HG03103 (cell line): ENCODE measurements at regions not wholly inside any gene's neighbourhood (a gene's known extent, or its start where the extent isn't known, plus 50 kb on each side); places are given as distances from the start of the nearest gene placed in this dataset.
A peak's percentile ranks its signal among the peaks of the same experiment; 100 is the strongest.

ENCODE experiments used
- ATAC-seq: cut with Tn5 transposase; IDR thresholded peaks from one replicate; pipeline ENCODE4 v1.9.1; 2021; ENCODE audit warnings: low read depth; ENCODE audit not compliant: unreplicated experiment

DNA sequence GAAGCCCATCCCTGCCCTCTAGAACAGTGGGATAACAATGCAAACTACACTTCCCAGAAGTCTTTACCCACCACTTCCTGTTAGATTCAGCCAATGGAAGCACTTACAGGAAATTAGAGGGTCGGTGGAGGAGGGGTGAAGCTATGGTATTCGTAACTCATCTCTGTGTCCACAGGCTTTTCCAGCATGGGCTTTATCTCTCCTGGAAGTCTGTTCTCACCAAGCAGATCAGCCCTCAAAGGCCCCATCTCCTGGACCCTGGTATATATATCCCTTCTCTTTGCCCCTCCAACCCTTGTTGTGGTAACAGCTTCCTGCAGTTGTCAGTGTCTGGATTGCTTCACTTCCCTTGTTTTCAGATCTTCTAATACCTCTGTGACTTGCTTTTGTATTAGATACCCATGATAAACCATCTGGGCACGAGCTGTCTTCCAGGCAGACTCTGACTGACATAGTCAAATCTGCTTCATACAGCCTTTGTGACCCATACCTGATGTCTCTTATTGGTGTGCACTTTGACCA is 475.0 kb upstream of the POU3F3 start:
- ATAC-seq: peak; percentile 77

DNA sequence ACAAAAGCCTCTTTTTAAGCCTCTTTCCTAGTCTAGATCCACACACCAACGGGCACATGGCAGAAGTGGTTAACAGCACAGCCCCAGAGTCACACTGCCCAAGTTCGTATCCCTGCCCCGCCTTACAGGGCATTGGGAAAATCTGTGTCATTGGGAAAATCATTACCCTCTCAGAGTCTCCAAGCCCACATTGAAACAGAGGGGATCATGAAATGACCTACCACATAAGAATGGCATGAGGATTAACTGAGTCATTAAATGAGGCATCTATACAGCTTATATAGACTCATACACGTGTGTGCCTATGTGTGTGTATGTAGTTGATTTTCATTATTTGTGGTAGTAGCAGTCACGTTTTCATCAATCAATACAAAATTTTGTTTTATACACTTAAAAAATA is 469.0 kb upstream of the POU3F3 start:
- no peak for ATAC-seq

DNA sequence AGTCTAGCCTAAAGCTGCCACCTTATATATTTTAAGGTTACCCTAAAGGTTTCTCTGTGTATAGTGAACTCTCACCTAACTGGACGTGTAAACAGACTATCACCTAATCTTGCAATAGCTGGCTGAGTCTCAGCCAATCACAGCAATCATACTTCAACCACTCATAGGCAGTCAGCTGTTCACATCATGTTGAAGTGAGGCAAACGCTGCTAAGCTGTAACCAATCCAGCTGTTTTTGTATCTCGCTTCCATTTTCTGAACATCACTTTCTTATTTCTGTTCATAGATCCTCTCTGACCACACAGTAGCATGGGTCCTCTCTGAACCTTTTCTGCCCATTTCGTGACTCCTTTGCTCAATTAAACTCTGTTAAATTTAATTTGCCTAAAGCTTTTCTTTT is 468.2 kb upstream of the POU3F3 start:
- no peak for ATAC-seq

DNA sequence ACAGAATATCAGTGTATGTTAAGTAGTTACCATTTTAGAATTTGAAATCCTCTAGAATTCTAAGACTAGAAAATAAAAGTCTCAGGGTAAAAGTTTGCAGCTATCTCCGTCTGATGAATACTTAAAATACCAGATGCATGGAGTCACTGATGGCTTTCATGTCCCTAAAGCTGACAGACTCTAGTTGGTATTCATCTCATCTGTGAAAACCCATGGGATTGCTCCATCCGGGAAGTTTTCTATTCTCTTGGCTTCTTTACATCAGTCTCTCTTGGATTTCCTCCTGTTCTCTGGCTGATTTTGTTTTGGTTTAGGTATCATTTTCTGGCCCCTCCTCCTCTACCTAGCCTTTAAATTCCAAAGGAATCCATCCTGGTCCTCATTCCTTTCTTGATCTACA is 465.6 kb upstream of the POU3F3 start:
- ATAC-seq: no peak

DNA sequence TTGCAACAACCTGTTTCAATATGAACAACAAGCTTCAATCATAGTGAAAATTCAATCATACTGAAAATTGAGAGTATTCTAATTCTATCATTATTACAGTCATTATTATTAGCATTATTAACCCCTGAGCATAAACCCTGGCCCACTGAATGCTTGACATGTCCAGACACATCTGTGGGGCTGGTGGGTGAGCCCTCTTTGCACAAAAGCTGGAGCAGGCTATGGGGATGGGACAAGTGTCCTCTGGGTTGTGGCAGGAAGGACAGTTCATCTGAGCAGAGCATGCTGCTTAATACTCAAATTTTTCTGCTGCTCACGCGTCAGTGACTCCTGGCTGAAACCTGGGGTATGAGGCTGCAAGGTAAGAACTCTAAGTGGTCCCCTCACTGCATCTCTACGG is 451.1 kb upstream of the POU3F3 start:
- ATAC-seq: no peak

DNA sequence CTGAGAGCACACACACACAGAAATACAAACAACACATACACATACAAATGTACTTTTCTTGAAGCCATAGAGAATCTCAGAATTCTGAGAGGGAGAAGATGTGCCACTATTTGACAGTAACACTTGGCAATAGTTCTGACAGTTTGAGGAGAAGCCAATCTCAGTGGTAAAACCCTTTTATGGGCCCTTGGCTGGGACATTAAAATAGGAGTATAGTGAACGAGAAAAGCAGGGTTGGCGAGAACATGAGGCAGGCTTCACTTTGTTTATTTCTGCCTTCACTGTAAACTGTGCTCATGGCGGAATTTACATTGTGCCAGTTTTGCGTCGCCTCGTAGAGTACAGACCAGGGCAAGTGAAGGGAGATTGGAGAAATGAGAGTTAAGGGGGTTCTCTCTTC is 449.4 kb upstream of the POU3F3 start:
- ATAC-seq: no peak

DNA sequence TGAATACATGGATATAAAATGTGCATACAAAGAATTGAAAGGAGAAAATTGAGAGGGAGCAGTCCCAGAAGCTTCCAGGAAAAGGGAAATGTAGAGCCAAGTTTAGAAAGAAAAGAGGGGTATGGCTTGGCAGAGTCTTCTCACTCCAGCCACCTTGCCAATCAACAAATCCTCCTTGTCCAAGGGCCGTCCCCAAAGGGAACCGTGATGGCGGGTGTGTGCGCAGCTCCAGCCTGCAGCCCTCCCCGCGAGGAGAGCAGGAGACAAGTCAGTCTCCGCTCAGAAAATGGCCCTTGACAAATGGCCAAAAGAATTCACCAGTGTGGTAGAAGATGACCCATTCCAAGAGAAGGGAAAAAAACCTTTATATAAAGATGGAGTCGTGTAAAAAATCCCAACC is 448.3 kb upstream of the POU3F3 start:
- no peak for ATAC-seq

DNA sequence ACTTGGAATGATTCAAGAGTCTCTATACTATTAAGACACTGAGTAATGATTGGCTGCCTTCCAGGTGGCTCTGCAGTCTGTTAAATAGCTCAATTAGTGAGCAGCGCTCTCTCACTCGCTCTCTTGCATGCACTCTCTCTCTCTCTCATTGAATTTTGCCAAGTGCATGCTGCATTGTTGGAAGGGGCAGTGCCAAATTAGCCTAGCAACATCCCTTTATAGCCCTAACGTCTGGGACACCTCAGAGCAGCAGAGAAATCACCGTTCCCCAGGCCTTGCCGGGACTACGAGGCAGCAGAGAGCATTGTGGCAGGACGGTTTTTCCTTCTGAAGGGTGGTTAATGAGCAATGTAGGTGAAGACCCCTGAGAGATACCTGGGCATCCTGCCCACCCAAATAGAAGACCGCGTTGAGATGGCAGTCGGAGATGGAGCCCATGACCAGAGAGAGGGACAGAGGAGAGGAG is 447.6 kb upstream of the POU3F3 start:
- ATAC-seq: no peak

DNA sequence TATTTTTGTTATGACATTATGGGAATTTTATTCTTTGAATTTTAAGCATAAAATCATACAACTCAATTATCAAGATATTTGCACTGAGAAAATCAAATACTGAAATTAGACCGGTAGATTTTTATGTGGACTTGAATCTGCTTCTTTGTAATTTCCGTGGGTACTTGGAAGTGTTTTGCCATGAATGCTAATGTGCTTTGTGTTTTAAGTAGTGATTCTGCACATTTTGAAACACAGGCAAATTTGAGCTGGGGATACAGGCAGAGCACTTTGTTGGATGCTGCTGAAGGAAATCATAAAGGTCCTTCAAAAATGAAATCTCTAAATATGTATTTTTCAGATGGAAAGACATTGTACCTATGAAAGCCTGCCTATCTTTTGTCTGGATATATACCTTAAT is 446.3 kb upstream of the POU3F3 start:
- no peak for ATAC-seq

DNA sequence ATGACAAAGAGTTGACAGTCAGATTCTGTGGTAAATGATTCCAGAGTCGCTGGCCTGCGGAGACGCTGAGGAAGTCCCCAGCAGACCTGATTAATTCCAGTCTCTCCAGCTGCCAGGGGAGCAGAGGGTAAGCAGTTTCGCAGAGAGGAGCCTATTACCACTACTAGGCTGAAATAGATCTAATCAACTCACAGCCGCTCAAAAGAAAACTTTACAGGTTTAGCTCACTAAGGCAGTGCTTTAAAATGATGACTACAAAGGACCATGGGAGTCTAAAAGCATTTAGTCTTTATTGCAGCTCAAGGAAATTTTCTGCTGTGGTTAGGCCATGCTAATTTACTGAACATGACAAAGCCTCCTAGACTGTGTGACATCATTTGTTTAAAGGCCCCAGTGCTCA is 445.6 kb upstream of the POU3F3 start:
- no peak for ATAC-seq

DNA sequence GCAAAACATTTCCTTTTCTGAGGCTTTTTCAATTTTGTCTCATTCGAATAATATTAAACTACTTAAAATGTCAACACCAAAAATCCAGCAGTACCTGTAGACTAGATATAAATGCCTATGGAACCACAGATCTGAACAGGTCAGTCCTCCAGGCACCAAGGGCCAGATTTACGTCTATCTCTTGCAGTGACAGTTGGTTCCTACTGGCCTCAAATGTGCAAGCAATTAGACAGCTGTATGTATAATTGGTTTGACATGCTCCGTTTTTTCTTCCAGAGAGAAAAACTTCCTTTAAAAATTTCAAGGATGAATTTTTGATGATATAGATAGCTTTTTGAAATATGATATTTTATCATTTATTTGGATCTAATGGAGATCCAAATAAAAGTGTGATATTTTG is 443.8 kb upstream of the POU3F3 start:
- ATAC-seq: no peak

DNA sequence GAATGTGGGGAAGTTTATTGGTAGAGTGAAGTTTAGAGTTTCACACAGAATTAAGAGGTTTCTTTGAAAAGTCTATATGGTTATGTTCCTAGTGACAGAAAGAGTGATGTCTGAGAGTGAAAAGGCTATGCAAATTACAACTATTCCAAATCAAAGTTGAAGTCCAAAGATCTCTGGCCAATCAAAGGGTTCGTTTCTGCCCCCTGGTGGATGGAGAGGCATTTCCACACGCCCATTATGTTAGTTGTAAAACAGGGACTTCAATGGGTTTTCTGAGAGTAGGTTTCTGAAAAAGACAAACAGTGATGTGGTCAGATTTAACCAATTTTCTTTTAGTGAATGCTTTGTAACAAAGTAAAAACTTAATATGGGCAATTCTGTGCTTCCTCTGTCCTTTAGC is 441.5 kb upstream of the POU3F3 start:
- peak; percentile 81 for ATAC-seq

DNA sequence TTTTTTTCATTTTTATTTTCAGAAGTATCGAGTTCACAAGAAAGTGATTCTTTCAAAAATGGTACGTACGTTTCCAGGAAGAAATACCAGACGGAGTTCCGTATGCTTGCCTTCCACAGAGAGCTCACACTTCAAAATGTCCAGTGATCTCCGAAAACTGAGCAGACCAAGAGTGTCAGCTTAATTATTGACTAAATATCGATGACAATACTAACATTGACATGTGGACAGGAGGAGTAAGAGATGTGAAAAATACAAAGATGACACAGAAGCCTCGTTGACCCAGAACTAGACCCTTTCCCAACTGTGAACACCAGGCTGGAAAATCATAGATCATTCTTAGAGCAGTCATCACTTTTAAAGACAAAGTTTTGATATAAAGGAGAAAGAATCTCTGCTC is 440.0 kb upstream of the POU3F3 start:
- no peak for ATAC-seq

DNA sequence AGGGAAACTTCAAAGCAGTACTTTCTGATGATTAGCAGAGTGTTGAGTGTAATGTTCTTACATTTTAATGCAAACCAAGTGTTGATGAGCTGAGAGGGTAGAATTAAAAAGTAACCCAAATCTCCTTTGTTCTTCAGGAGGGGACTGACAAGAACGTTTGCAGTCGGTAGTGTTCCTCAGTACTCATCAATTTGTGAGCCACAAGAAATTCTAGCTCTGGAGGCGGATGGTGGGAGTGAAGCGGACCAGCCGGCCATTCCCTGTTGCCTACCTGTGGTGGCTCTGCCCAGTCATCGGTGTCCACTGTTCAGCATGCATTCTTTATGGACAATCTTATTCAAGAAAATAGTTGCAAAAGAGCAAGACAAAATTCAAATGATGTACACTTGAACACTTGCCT is 438.6 kb upstream of the POU3F3 start:
- ATAC-seq: no peak

DNA sequence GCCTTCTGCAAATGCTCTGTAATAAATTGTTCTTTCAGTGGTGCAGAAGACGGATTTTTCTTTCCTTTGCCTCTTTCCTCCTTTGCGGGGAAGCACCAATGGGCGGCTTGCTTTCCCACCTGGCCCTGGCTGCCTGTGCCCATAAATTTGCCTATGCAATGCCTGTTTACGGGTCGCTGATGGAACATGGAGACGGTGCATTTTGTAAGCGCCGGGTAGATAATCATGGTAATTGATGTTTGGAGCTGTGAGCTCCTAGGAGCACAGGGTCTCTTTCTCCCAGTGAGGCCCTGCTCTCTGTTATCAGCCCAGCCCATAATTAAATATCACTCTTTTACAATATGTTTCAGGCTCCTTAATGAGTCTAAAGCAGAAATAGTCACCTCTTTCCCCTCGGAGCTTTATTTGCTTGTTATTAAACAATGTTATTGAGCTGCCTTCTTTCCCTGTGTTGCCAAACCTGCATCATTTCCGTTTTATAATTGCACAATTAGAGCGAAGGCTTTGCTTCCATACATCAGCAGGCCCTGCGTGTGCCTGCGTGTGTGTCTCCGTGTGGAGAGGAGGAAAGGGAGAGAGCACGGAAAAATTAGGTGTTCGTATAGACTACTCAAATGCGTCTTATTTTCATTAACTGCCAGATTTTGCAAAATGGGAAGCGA is 437.4 kb upstream of the POU3F3 start:
- ATAC-seq: no peak

DNA sequence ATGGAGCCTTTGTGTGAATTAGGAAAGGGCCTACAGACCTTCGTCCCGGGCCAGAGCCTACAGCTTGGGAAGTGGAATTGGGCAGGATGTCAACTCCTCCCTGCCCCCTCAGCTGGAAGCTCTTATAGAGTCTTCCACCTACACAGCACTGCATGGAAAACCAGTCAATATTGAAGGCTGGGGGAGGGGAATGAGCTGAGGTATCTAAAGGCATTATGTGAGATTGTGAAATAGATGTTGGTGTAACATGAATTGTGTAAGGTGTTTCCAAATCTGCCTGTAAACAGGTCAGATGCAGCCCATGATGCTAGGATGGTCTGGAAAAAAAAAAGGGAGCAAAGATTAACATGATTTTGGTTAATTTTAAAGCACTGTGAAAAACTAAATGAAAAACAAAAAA is 433.5 kb upstream of the POU3F3 start:
- ATAC-seq: no peak

DNA sequence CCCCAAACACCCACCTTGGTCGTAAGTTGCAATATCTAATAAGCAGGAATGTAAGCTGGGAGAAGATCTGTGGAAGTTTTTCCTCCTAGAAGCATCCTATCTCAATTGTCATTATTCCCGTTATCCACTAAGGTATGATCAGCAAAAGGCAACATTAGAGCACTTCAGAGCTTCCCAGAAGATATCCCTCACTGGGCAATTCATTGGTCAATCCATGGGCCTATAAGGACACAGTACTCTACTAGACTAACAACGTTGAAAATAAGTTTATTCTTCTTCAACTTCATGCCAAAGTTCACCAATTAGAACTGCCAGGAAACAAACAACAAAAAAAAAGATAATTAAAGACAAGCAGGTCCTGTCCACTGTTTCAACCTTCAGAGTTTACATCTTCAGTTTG is 433.0 kb upstream of the POU3F3 start:
- ATAC-seq: no peak

DNA sequence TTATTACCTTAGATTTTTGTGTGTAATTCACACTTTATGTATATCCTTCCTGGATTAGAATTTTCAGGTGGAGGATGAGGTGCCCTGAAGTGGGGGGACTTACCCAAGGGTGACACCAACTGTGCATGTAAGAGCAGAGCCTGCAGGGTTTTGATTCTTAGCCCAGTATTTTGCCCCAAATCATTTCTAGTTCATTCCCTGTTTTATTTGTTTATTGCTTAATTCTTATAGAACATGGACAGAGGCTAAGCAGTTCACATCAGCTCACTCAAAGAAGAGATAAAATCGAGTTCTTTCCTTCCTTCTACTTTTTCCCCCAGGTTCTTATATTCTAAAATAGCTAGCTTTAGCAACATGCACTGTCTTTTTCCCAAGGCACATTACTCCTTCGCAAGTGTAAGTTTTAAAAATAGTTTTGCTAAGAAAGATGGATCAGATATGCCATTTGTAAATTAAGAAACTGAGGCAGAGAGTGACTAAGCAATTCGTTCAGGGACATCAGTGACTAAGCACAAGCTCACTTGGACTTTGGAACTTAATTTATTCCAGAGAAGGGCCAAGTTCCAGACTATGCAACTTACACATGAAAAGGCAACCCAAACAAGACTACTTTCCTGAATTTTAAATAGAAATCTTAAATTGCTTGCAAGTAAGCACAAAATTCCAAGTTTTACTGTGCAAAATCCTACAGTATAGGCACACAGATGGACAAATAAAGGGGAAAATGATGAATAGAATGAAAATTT is 427.9 kb upstream of the POU3F3 start:
- no peak for ATAC-seq

DNA sequence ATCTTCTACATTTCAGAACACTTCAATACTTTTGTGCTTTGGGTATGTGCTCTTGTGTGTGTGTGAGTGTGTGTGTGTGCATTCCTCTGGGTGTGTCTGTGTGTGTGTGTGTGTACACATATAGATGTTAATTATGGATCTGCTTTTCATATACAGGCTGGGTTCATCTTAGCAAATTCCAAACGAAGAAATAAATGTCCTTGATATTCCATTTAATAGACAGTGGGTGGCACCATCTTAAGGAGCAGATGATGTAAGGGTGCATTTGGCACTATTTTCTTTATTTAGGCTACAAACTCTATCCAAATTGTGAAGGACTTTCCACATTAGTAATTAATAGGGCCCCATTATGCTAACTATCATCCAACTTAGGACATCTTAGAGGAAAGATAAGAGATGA is 425.8 kb upstream of the POU3F3 start:
- ATAC-seq: no peak

DNA sequence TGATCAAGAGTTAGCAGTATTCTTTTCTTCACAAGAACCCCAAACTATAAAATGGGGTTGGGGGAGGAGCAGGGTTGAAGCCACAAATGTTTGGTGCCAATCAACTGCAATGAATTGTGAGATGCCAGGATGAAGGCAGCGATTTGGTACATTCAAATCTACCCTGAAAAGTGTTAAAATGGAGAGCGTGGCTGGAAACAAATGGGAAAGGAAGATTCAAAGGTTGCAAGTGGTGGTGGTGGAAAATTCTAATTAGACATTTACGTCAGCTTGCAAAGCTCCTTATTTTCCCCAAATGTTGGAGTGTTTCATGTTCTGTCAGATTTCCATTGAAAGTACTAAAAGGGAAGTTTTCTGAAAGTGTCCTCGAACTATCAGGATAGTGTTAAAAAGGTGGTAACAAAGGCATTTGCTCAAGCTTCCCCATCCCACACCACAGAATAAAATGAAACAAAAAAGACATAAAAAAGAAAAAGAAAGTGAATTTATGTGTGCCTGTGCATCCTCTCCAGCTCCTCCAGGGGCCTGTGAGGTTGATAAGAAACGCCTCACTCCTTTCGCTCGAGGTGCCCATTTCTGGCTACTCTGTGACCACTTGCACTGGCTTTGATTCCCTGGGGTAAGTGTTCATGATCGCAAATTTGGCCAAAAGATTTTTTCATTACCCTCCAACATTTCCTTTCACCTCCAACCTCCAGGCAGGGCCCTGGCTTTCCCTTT is 424.1 kb upstream of the POU3F3 start:
- ATAC-seq: no peak

DNA sequence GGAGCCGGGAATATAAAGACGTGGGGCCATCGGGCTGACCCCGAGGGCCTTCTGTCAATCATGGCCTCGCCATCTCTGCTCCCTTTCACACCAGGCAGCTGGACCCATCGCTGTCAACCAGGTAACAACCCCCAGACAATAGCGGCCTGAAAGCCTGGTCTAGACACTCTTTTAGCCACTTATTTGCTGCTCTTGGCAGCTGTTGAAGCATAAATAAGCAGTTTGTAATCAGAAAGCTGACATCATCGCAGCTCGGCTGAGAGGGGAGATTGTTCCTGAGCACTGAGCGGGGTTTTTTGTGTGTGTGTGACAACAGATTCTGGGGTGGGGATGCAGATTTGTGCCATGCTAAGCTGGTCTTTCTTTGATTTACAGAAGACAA is 423.6 kb upstream of the POU3F3 start:
- ATAC-seq: no peak

DNA sequence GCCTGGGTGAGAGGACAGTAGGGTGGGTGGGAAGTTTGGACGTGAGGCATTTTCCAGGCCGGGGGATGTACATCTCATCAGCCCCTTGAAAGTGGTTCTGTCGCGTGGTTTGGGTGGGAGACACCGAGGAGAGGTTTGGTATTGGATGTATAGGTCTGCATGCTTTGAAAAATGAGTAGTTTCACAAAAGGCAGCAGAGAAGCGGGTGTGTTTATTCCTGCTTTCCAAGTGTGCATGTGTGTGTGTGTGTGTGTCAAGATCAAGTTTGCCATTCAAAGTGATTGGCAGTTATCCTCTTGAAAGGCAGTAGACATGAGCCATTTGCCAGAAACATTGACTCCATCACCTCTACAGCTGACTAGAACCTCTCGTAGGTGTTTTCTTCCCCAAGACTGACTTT is 423.1 kb upstream of the POU3F3 start:
- no peak for ATAC-seq
